OCI-LY1 (cell line): ENCODE measurements at regions not wholly inside any gene's neighbourhood (a gene's known extent, or its start where the extent isn't known, plus 50 kb on each side); places are given as distances from the start of the nearest gene placed in this dataset.
"Not testable (repeated sequence)": the region's sequence is repeated elsewhere in the genome, so short reads cannot be mapped to it uniquely, and the experiment has no call there.

Experiments
- H2AFZ ChIP-seq: fragments of 200-600 bp; sonication (generic), shearing (Covaris generic); 2 replicates; pipeline ENCODE4 v1.6.0; 2014; ENCODE audit warnings: antibody characterized with exemption, mild to moderate bottlenecking, low read length
- H3F3A ChIP-seq: fragments of 200-600 bp; sonication (generic), shearing (Covaris generic); 2 replicates; pipeline ENCODE4 v1.6.0; 2014; ENCODE audit warnings: mild to moderate bottlenecking, antibody characterized with exemption, low read length, moderate library complexity; ENCODE audit not compliant: insufficient read depth
- H3K27ac ChIP-seq: fragments of 200-600 bp; sonication (generic); 2 replicates; pipeline ENCODE4 v1.5.1; 2014; ENCODE audit warnings: low read length, mixed run types, mild to moderate bottlenecking, low read depth; ENCODE audit not compliant: poor library complexity, severe bottlenecking
- H3K27me3 ChIP-seq: fragments of 200-600 bp; sonication (generic); 2 replicates; pipeline ENCODE4 v1.6.0; 2014; ENCODE audit warnings: antibody characterized with exemption, mild to moderate bottlenecking, low read length, moderate library complexity; ENCODE audit not compliant: insufficient read depth
- H3K36me3 ChIP-seq: fragments of 200-600 bp; sonication (generic); 2 replicates; pipeline ENCODE4 v1.6.1; 2014; ENCODE audit warnings: mild to moderate bottlenecking, antibody characterized with exemption, low read length, moderate library complexity, mixed read lengths; ENCODE audit not compliant: insufficient read depth
- H3K4me1 ChIP-seq: fragments of 200-600 bp; sonication (generic); 2 replicates; pipeline ENCODE4 v1.5.1; 2014; ENCODE audit warnings: mild to moderate bottlenecking, low read length, moderate library complexity; ENCODE audit not compliant: insufficient read depth, severe bottlenecking
- H3K4me2 ChIP-seq: fragments of 200-600 bp; sonication (generic), shearing (Covaris generic); 2 replicates; pipeline ENCODE4 v1.6.1; 2014; ENCODE audit warnings: low read length
- H3K4me3 ChIP-seq: fragments of 200-600 bp; sonication (generic); 2 replicates; pipeline ENCODE4 v1.5.1; 2014; ENCODE audit warnings: low read length, low read depth, mild to moderate bottlenecking, mixed read lengths; ENCODE audit not compliant: poor library complexity, severe bottlenecking
- H3K79me2 ChIP-seq: fragments of 200-600 bp; shearing (Covaris generic); 2 replicates; pipeline ENCODE4 v1.6.1; 2016; ENCODE audit warnings: mixed run types, low read length, mixed read lengths; ENCODE audit not compliant: insufficient read depth
- H3K9ac ChIP-seq: fragments of 200-600 bp; sonication (generic), shearing (Covaris generic); 2 replicates; pipeline ENCODE4 v1.6.1; 2014; ENCODE audit warnings: mild to moderate bottlenecking, low read length, mixed read lengths
- H3K9me2 ChIP-seq: fragments of 200-600 bp; sonication (generic), shearing (Covaris generic); 2 replicates; pipeline ENCODE4 v1.6.1; 2014; ENCODE audit warnings: low read depth, mild to moderate bottlenecking, low read length, mixed read lengths
- H3K9me3 ChIP-seq: fragments of 200-600 bp; shearing (Covaris generic); 2 replicates; pipeline ENCODE4 v1.6.1; 2014; ENCODE audit warnings: low read length, mixed read lengths
- H4K20me1 ChIP-seq: fragments of 200-600 bp; sonication (generic), shearing (Covaris generic); 2 replicates; pipeline ENCODE4 v1.6.0; 2016; ENCODE audit warnings: mild to moderate bottlenecking, low read length; ENCODE audit not compliant: insufficient read depth
- CTCF ChIP-seq: fragments of 200-600 bp; sonication (generic), shearing (Covaris generic); IDR thresholded peaks from 2 replicates; pipeline ENCODE4 v1.5.1; 2017; ENCODE audit warnings: mild to moderate bottlenecking, antibody characterized with exemption, low read length, moderate library complexity, mixed read lengths
- EZH2 ChIP-seq: fragments of 200-600 bp; sonication (generic), shearing (Covaris generic); IDR thresholded peaks from 2 replicates; pipeline ENCODE4 v1.8.0; 2017; ENCODE audit warnings: borderline replicate concordance, mixed run types, mild to moderate bottlenecking, antibody characterized with exemption, low read length, moderate library complexity, mixed read lengths

- no peak overlapping the region for H3K27ac ChIP-seq
- H3K9me2 ChIP-seq: no peaks in the 10 kb centered on the region
- no peaks in the 10 kb centered on the region for H3K36me3 ChIP-seq
- H3K27me3 ChIP-seq: no peaks in the 10 kb centered on the region
- H3K4me2 ChIP-seq: no peak overlapping the region
- no peak overlapping the region for H3K9ac ChIP-seq
- H3K79me2 ChIP-seq: no peaks in the 10 kb centered on the region
- H3K9me3 ChIP-seq: no peaks in the 10 kb centered on the region
- no peaks in the 10 kb centered on the region for H4K20me1 ChIP-seq
- H3K4me1 ChIP-seq: no peaks in the 10 kb centered on the region
- no peaks in the 10 kb centered on the region for H3F3A ChIP-seq
- no peak overlapping the region for H3K4me3 ChIP-seq
- no peak for TF ChIP-seq EZH2
- no peak for TF ChIP-seq CTCF
- no peak overlapping the region for H2AFZ ChIP-seq
Measured at GRCh38 chr2:41207578-41207977, 755.7 kb upstream of the SLC8A1 start.

- not testable (repeated sequence) for H3K27me3 ChIP-seq, H2AFZ ChIP-seq, H3K9me2 ChIP-seq, H4K20me1 ChIP-seq, H3K4me1 ChIP-seq, H3K36me3 ChIP-seq, H3K4me3 ChIP-seq, H3K4me2 ChIP-seq, H3K9me3 ChIP-seq, H3K79me2 ChIP-seq, H3F3A ChIP-seq, H3K27ac ChIP-seq, H3K9ac ChIP-seq
Measured at GRCh38 chr2:41210030-41210429, 758.1 kb upstream of the SLC8A1 start.

GRCh38 chr2:41216978-41217377 lies 765.1 kb upstream of the SLC8A1 start:
- Histone ChIP-seq H3K9ac (no peak overlapping the region), H3K4me2 (no peak overlapping the region), H3K27ac (no peak overlapping the region), H3F3A (no peaks in the 10 kb centered on the region), H3K79me2 (no peaks in the 10 kb centered on the region), H3K9me2 (no peaks in the 10 kb centered on the region), H3K9me3 (no peaks in the 10 kb centered on the region), H2AFZ (no peak overlapping the region), H3K4me3 (no peak overlapping the region), H4K20me1 (no peaks in the 10 kb centered on the region), H3K36me3 (no peaks in the 10 kb centered on the region), H3K4me1 (no peaks in the 10 kb centered on the region), H3K27me3 (no peaks in the 10 kb centered on the region)
- TF ChIP-seq CTCF: no peak

GRCh38 chr2:41222593-41222992 lies 770.7 kb upstream of the SLC8A1 start:
- H3K27me3 ChIP-seq: no peaks in the 10 kb centered on the region
- no peaks in the 10 kb centered on the region for H3K79me2 ChIP-seq
- H3F3A ChIP-seq: no peaks in the 10 kb centered on the region
- H3K27ac ChIP-seq: no peak overlapping the region
- H4K20me1 ChIP-seq: no peaks in the 10 kb centered on the region
- H3K9ac ChIP-seq: no peak overlapping the region
- no peaks in the 10 kb centered on the region for H3K4me1 ChIP-seq
- no peak overlapping the region for H2AFZ ChIP-seq
- TF ChIP-seq CTCF: no peak
- no peak for TF ChIP-seq EZH2
- no peaks in the 10 kb centered on the region for H3K9me2 ChIP-seq
- no peak overlapping the region for H3K4me3 ChIP-seq
- H3K9me3 ChIP-seq: no peaks in the 10 kb centered on the region
- no peak overlapping the region for H3K4me2 ChIP-seq
- no peaks in the 10 kb centered on the region for H3K36me3 ChIP-seq
